AG10803 (cell line): ENCODE measurements at regions not wholly inside any gene's neighbourhood (a gene's known extent, or its start where the extent isn't known, plus 50 kb on each side); places are given as distances from the start of the nearest gene placed in this dataset.

Experiments used
- DNase-seq: peaks from one replicate; pipeline ENCODE4 v3.0.0; 2010; ENCODE audit warnings: low read depth
- H3K4me3 ChIP-seq: 2 replicates; pipeline ENCODE4 v1.5.1; 2011; ENCODE audit warnings: mild to moderate bottlenecking, low read length, control low read depth
- TF ChIP-seq, protein P1 (sequence below): conservative IDR thresholded peaks from 2 replicates; pipeline ENCODE4 v1.5.1; 2011; ENCODE audit warnings: mild to moderate bottlenecking, low read length, control low read depth, inconsistent platforms

- no peak for DNase-seq
- no peak overlapping the region for H3K4me3 ChIP-seq
- TF ChIP-seq, protein P1, sequence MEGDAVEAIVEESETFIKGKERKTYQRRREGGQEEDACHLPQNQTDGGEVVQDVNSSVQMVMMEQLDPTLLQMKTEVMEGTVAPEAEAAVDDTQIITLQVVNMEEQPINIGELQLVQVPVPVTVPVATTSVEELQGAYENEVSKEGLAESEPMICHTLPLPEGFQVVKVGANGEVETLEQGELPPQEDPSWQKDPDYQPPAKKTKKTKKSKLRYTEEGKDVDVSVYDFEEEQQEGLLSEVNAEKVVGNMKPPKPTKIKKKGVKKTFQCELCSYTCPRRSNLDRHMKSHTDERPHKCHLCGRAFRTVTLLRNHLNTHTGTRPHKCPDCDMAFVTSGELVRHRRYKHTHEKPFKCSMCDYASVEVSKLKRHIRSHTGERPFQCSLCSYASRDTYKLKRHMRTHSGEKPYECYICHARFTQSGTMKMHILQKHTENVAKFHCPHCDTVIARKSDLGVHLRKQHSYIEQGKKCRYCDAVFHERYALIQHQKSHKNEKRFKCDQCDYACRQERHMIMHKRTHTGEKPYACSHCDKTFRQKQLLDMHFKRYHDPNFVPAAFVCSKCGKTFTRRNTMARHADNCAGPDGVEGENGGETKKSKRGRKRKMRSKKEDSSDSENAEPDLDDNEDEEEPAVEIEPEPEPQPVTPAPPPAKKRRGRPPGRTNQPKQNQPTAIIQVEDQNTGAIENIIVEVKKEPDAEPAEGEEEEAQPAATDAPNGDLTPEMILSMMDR: no peak
Observed at GRCh38 chr11:121770939-121771595, 318.3 kb upstream of the SORL1-AS1 start.

- H3K4me3 ChIP-seq: no peak overlapping the region
- no peak for DNase-seq
- TF ChIP-seq, protein P1: no peak
Observed at GRCh38 chr11:121769191-121769590, 316.4 kb upstream of the SORL1-AS1 start.

DNA sequence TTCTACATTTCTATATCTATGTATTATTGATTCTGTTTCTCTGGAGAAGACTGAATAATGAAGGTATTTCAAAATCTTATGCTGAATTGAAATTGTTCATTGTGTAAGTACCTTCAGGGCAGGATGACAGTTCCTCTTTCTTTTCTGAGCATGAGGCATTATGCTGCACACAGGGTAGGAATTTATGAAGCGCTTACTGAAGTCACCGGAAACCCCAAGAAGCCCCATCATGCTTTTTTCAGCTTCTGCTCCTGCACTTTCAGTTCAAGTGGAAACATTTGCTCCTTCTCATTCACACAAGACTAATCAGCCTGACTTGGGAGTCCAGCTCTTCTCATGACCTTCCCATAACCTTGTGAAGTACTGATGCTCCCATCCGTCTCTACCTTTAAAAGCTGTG lies 314.7 kb upstream of the SORL1-AS1 start:
- TF ChIP-seq, protein P1: no peak
- no peak overlapping the region for H3K4me3 ChIP-seq
- no peak for DNase-seq

GRCh38 chr11:121766991-121767390 lies 314.2 kb upstream of the SORL1-AS1 start:
- no peak overlapping the region for H3K4me3 ChIP-seq
- TF ChIP-seq, protein P1: no peak
- DNase-seq: no peak

GRCh38 chr11:121766166-121766565 lies 313.4 kb upstream of the SORL1-AS1 start:
- TF ChIP-seq, protein P1: no peak
- no peak for DNase-seq

GRCh38 chr11:121763526-121763925 lies 310.8 kb upstream of the SORL1-AS1 start:
- TF ChIP-seq, protein P1: no peak
- H3K4me3 ChIP-seq: no peak overlapping the region
- no peak for DNase-seq

More at GRCh38 chr11:121766166-121766565, 313.4 kb upstream of the SORL1-AS1 start:
- no peak overlapping the region for H3K4me3 ChIP-seq

- H3K4me3 ChIP-seq: no peak overlapping the region
- DNase-seq: peak; percentile 39
Observed at GRCh38 chr11:121762820-121763219, 310.1 kb upstream of the SORL1-AS1 start.

More at GRCh38 chr11:121762820-121763219, 310.1 kb upstream of the SORL1-AS1 start:
- TF ChIP-seq, protein P1: peak; percentile 18; the same call in 1 of the 2 replicates
